SK-N-SH (cell line): ENCODE measurements at regions not wholly inside any gene's neighbourhood (a gene's known extent, or its start where the extent isn't known, plus 50 kb on each side); places are given as distances from the start of the nearest gene placed in this dataset.
"Not testable (repeated sequence)": the region's sequence is repeated elsewhere in the genome, so short reads cannot be mapped to it uniquely, and the experiment has no call there.

Source experiments
- CTCF ChIA-PET: fragments of 300-600, 350-600 bp; formaldehyde crosslinking; extraction: SDS; loops from one replicate; lab custom pipeline; 2021; lab: Yijun Ruan, JAX
- POLR2A ChIA-PET: fragments of 350-600 bp; sonication (Branson Sonifier 250); formaldehyde crosslinking; extraction: SDS; loops from one replicate; lab custom pipeline; 2020; ENCODE audit warnings: antibody characterized with exemption, inconsistent platforms; lab: Yijun Ruan, JAX
- DNase-seq: peaks from one replicate; pipeline ENCODE4 v3.0.0; 2012
- H2AFZ ChIP-seq: fragments of 200-600 bp; sonication (generic); 2 replicates; pipeline ENCODE4 v1.8.1; 2016; ENCODE audit warnings: antibody characterized with exemption, mild to moderate bottlenecking, low read depth
- H3F3A ChIP-seq: fragments of 200-600 bp; sonication (generic); replicated peaks from 2 replicates; pipeline ENCODE3; 2016; ENCODE audit warnings: antibody characterized with exemption, mild to moderate bottlenecking; ENCODE audit not compliant: insufficient read depth
- H3K27ac ChIP-seq, 2 experiments: fragments of 200-500 bp in 1 of 2; fragments of 200-600 bp in 1 of 2; sonication (Bioruptor generic) in 1 of 2; sonication (generic), shearing (Covaris generic) in 1 of 2; 2 replicates each; pipeline versions ENCODE4 v1.5.1 to v1.6.1; 2014 to 2016; ENCODE audit warnings: low read depth in 2 of 2, inconsistent platforms in 1 of 2, low read length in 1 of 2, mild to moderate bottlenecking in 1 of 2, mixed read lengths in 1 of 2
- H3K27me3 ChIP-seq: fragments of 200-600 bp; sonication (generic), shearing (Covaris generic); 2 replicates; pipeline ENCODE4 v1.6.1; 2016; ENCODE audit warnings: mixed run types; ENCODE audit not compliant: insufficient read depth
- H3K36me3 ChIP-seq, 2 experiments: fragments of 200-500 bp in 1 of 2; fragments of 200-600 bp in 1 of 2; sonication (Bioruptor generic) in 1 of 2; sonication (generic) in 1 of 2; replicated peaks in 1 of 2; 2 replicates each; pipeline versions ENCODE3 to v1.5.1; 2014 to 2016; ENCODE audit warnings: low read length in 1 of 2, mild to moderate bottlenecking in 1 of 2; ENCODE audit not compliant: insufficient read depth in 2 of 2, control insufficient read depth in 1 of 2
- H3K4me1 ChIP-seq, 2 experiments: fragments of 200-500 bp in 1 of 2; fragments of 200-600 bp in 1 of 2; sonication (Bioruptor generic) in 1 of 2; sonication (generic), shearing (Covaris generic) in 1 of 2; 2 replicates each; pipeline versions ENCODE4 v1.5.1 to v1.6.1; 2014 to 2016; ENCODE audit warnings: low read depth in 1 of 2, low read length in 1 of 2, mixed run types in 1 of 2; ENCODE audit not compliant: insufficient read depth in 2 of 2, control insufficient read depth in 1 of 2
- H3K4me2 ChIP-seq: fragments of 200-600 bp; sonication (generic), shearing (Covaris generic); 2 replicates; pipeline ENCODE4 v1.6.1; 2017; ENCODE audit warnings: mixed run types
- H3K4me3 ChIP-seq, 2 experiments: fragments of 200-500 bp in 1 of 2; fragments of 200-600 bp in 1 of 2; sonication (Bioruptor generic) in 1 of 2; sonication (generic), shearing (Covaris generic) in 1 of 2; 2 replicates each; pipeline versions ENCODE4 v1.5.1 to v1.8.1; 2014 to 2016; ENCODE audit warnings: low read depth in 2 of 2, inconsistent platforms in 1 of 2, low read length in 1 of 2, mild to moderate bottlenecking in 1 of 2, mixed read lengths in 1 of 2, moderate library complexity in 1 of 2
- H3K79me2 ChIP-seq: fragments of 200-600 bp; sonication (generic); 2 replicates; pipeline ENCODE4 v1.8.1; 2017; ENCODE audit warnings: mild to moderate bottlenecking; ENCODE audit not compliant: insufficient read depth
- H3K9ac ChIP-seq: fragments of 200-600 bp; sonication (generic); 2 replicates; pipeline ENCODE4 v1.6.1; 2017; ENCODE audit warnings: mixed run types
- H3K9me2 ChIP-seq: fragments of 200-600 bp; sonication (generic); 2 replicates; pipeline ENCODE4 v1.6.1; 2017; ENCODE audit warnings: mixed run types
- H3K9me3 ChIP-seq: fragments of 200-600 bp; sonication (generic); 2 replicates; pipeline ENCODE4 v1.6.1; 2017; ENCODE audit warnings: mixed run types, mild to moderate bottlenecking, moderate library complexity
- H4K20me1 ChIP-seq: fragments of 200-600 bp; sonication (generic); 2 replicates; pipeline ENCODE4 v1.6.1; 2017; ENCODE audit warnings: mild to moderate bottlenecking, mixed run types; ENCODE audit not compliant: insufficient read depth
- ELF1 ChIP-seq: IDR thresholded peaks from 2 replicates; pipeline ENCODE4 v1.4.0; 2012
- EZH2phosphoT487 ChIP-seq: fragments of 200-600 bp; sonication (generic); IDR thresholded peaks from 2 replicates; pipeline ENCODE4 v1.6.1; 2017; ENCODE audit warnings: low read depth, mixed run types, mild to moderate bottlenecking, antibody characterized with exemption, moderate library complexity, borderline replicate concordance
- FOXM1 ChIP-seq: IDR thresholded peaks from 2 replicates; pipeline ENCODE4 v1.4.0; 2012; ENCODE audit warnings: low read depth, mild to moderate bottlenecking
- GABPA ChIP-seq: IDR thresholded peaks from 2 replicates; pipeline ENCODE4 v1.4.0; 2012; ENCODE audit warnings: low read depth, mild to moderate bottlenecking
- MEF2A ChIP-seq: IDR thresholded peaks from 2 replicates; pipeline ENCODE4 v1.4.0; 2012; ENCODE audit warnings: low read depth, borderline replicate concordance
- NFIC ChIP-seq: IDR thresholded peaks from 2 replicates; pipeline ENCODE4 v1.4.0; 2012; ENCODE audit warnings: borderline replicate concordance
- NRF1 ChIP-seq: IDR thresholded peaks from 2 replicates; pipeline ENCODE4 v1.6.1; 2012; ENCODE audit warnings: low read depth, mild to moderate bottlenecking, low read length
- RAD21 ChIP-seq: IDR thresholded peaks from 2 replicates; pipeline ENCODE4 v1.6.1; 2012; ENCODE audit warnings: mild to moderate bottlenecking, low read length
- RCOR1 ChIP-seq: fragments of 150-350 bp; IDR thresholded peaks from 2 replicates; pipeline ENCODE4 v1.6.1; 2017; ENCODE audit warnings: antibody characterized with exemption, low read length
- RFX5 ChIP-seq: IDR thresholded peaks from 2 replicates; pipeline ENCODE4 v1.6.1; 2012; ENCODE audit warnings: mild to moderate bottlenecking, improper control_type of control experiment, low read length
- RXRA ChIP-seq: IDR thresholded peaks from 2 replicates; pipeline ENCODE4 v1.4.0; 2012; ENCODE audit warnings: low read depth, mild to moderate bottlenecking, borderline replicate concordance
- SMC3 ChIP-seq: IDR thresholded peaks from 2 replicates; pipeline ENCODE4 v1.6.1; 2012; ENCODE audit warnings: low read depth, low read length, improper control_type of control experiment
- TCF12 ChIP-seq: IDR thresholded peaks from 2 replicates; pipeline ENCODE4 v1.4.0; 2012
- TEAD4 ChIP-seq: IDR thresholded peaks from 2 replicates; pipeline ENCODE4 v1.4.0; 2012; ENCODE audit warnings: mild to moderate bottlenecking, borderline replicate concordance; ENCODE audit not compliant: insufficient read depth
- YY1 ChIP-seq: IDR thresholded peaks from 2 replicates; pipeline ENCODE4 v1.4.0; 2012; ENCODE audit warnings: low read depth, mild to moderate bottlenecking
- WGBS: methylation state at CpG from one replicate; pipeline ENCODE4 v1.1.6; 2017; ENCODE audit warnings: low lambda C conversion rate; 5-methylcytosine and 5-hydroxymethylcytosine counted together
- TF ChIP-seq, protein P1 (sequence below): fragments of 200-600 bp; sonication (generic); IDR thresholded peaks from 2 replicates; pipeline ENCODE4 v1.6.1; 2017; ENCODE audit warnings: antibody characterized with exemption, mild to moderate bottlenecking, moderate library complexity
- TF ChIP-seq, protein P2 (sequence below): fragments of 150-350 bp; IDR thresholded peaks from 2 replicates; pipeline ENCODE4 v1.6.1; 2016; ENCODE audit warnings: mild to moderate bottlenecking, low read depth, low read length
- TF ChIP-seq, protein P3 (sequence below): fragments of 150-350 bp; IDR thresholded peaks from 2 replicates; pipeline ENCODE4 v1.6.1; 2017; ENCODE audit warnings: antibody characterized with exemption, low read length, low read depth, borderline replicate concordance
- TF ChIP-seq, protein P4 (sequence below): IDR thresholded peaks from 2 replicates; pipeline ENCODE4 v1.4.0; 2012; ENCODE audit warnings: low read depth

DNA sequence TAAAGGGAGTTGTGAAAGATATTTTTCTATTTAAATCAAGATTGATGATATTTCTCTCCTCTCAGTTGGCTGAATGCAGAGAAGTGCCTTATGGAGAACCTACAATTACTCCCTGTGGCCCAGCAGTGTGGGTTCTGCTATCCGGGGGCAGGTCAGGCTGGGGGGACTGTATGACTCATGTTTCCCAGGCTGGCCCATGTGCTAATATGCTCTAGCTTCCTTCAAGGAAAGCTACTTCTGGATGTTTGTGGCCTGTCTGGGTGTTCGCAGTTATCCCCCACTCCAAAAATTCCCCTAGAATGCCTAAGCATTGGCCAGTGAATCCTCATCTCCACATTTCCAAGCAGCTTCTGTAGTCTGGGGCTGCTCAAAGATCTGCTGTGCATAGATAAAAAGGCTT, 58.9 kb upstream of the SPP1 start:
- Histone ChIP-seq H3K4me2 (no peak overlapping the region), H3K27ac (no peak overlapping the region), H4K20me1 (no peaks in the 10 kb centered on the region), H3K9ac (no peak overlapping the region), H3F3A (no peaks in the 10 kb centered on the region), H3K4me1 (no peaks in the 10 kb centered on the region; a peak in 1 of 4 replicates), H3K79me2 (no peaks in the 10 kb centered on the region), H3K9me2 (no peaks in the 10 kb centered on the region), H3K27me3 (no peaks in the 10 kb centered on the region), H3K9me3 (no peaks in the 10 kb centered on the region), H3K36me3 (no peaks in the 10 kb centered on the region), H3K4me3 (no peak overlapping the region), H2AFZ (no peak overlapping the region)
- 67% methylated on average over 2 of the region's 2 CpGs for WGBS
- ChIA-PET CTCF (interaction anchor here (0.5 to 1.0 kb wide), 2 partner anchors 57 to 64 kb away, joined by 3 to 4 read pairs; no protein-coding TSS in a partner anchor), POLR2A (no interaction called here)
- DNase-seq = no peak
- TF ChIP-seq FOXM1 = no peak
- TF ChIP-seq TCF12 = no peak
- TF ChIP-seq, protein P1, sequence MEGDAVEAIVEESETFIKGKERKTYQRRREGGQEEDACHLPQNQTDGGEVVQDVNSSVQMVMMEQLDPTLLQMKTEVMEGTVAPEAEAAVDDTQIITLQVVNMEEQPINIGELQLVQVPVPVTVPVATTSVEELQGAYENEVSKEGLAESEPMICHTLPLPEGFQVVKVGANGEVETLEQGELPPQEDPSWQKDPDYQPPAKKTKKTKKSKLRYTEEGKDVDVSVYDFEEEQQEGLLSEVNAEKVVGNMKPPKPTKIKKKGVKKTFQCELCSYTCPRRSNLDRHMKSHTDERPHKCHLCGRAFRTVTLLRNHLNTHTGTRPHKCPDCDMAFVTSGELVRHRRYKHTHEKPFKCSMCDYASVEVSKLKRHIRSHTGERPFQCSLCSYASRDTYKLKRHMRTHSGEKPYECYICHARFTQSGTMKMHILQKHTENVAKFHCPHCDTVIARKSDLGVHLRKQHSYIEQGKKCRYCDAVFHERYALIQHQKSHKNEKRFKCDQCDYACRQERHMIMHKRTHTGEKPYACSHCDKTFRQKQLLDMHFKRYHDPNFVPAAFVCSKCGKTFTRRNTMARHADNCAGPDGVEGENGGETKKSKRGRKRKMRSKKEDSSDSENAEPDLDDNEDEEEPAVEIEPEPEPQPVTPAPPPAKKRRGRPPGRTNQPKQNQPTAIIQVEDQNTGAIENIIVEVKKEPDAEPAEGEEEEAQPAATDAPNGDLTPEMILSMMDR = no peak
- TF ChIP-seq EZH2phosphoT487 = no peak
- TF ChIP-seq, protein P2, sequence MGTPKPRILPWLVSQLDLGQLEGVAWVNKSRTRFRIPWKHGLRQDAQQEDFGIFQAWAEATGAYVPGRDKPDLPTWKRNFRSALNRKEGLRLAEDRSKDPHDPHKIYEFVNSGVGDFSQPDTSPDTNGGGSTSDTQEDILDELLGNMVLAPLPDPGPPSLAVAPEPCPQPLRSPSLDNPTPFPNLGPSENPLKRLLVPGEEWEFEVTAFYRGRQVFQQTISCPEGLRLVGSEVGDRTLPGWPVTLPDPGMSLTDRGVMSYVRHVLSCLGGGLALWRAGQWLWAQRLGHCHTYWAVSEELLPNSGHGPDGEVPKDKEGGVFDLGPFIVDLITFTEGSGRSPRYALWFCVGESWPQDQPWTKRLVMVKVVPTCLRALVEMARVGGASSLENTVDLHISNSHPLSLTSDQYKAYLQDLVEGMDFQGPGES = no peak
- no peak for TF ChIP-seq RXRA
- no peak for TF ChIP-seq GABPA
- TF ChIP-seq ELF1 = no peak
- no peak for TF ChIP-seq YY1
- no peak for TF ChIP-seq RFX5
- no peak for TF ChIP-seq MEF2A
- TF ChIP-seq NFIC = no peak
- TF ChIP-seq, protein P3, sequence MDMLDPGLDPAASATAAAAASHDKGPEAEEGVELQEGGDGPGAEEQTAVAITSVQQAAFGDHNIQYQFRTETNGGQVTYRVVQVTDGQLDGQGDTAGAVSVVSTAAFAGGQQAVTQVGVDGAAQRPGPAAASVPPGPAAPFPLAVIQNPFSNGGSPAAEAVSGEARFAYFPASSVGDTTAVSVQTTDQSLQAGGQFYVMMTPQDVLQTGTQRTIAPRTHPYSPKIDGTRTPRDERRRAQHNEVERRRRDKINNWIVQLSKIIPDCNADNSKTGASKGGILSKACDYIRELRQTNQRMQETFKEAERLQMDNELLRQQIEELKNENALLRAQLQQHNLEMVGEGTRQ = no peak
- TF ChIP-seq, protein P4, sequence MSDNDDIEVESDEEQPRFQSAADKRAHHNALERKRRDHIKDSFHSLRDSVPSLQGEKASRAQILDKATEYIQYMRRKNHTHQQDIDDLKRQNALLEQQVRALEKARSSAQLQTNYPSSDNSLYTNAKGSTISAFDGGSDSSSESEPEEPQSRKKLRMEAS = no peak
- TF ChIP-seq RCOR1 = no peak
- no peak for TF ChIP-seq TEAD4
- no peak for TF ChIP-seq NRF1
- TF ChIP-seq SMC3 = no peak
- TF ChIP-seq RAD21 = no peak

DNA sequence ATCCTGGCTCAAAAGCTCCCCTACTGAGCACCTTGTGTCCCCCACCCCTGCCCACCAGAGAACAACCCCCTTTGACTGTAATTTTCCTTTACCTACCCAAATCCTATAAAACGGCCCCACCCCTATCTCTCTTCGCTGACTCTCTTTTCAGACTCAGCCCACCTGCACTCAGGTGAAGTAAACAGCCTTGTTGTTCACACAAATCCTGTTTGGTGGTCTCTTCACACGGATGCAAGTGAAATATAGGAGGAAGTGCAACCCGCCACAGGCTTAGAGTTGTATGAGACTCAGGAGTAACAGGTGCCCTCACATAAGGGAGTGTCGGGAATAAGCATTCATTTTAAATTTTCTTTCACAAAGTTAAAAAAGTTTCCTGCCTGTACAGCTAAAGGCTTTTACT, 57.6 kb upstream of the SPP1 start:
- H2AFZ ChIP-seq, H3K4me1 ChIP-seq, H3F3A ChIP-seq, H3K9me3 ChIP-seq, H4K20me1 ChIP-seq, DNase-seq, H3K9me2 ChIP-seq, H3K36me3 ChIP-seq, H3K27me3 ChIP-seq, H3K4me3 ChIP-seq, H3K9ac ChIP-seq, H3K79me2 ChIP-seq, H3K27ac ChIP-seq, CTCF ChIA-PET, H3K4me2 ChIP-seq, POLR2A ChIA-PET: not testable (repeated sequence)
- WGBS = 60% methylated on average over 5 of the region's 5 CpGs
